Muscle layer of colon (tissue), 2 donors: ENCODE measurements at regions not wholly inside any gene's neighbourhood (a gene's known extent, or its start where the extent isn't known, plus 50 kb on each side); places are given as distances from the start of the nearest gene placed in this dataset.

Experiments
- H3K27ac ChIP-seq: one replicate; pipeline ENCODE4 v1.7.0; 2013; ENCODE audit warnings: low read depth, mild to moderate bottlenecking, low read length, moderate library complexity
- H3K27me3 ChIP-seq, 2 donors: one replicate each; pipeline ENCODE4 v1.7.0; 2013; ENCODE audit warnings: low read length in 2 of 2, mild to moderate bottlenecking in 2 of 2; ENCODE audit not compliant: insufficient read depth in 2 of 2, control insufficient read depth in 1 of 2
- H3K36me3 ChIP-seq: one replicate; pipeline ENCODE4 v1.7.0; 2013; ENCODE audit warnings: mild to moderate bottlenecking, low read length; ENCODE audit not compliant: insufficient read depth
- H3K4me1 ChIP-seq: one replicate; pipeline ENCODE4 v1.7.0; 2013; ENCODE audit warnings: mild to moderate bottlenecking, low read length; ENCODE audit not compliant: insufficient read depth
- H3K4me3 ChIP-seq, 2 donors: one replicate each; pipeline ENCODE4 v1.7.0; 2013; ENCODE audit warnings: low read length in 2 of 2, low read depth in 1 of 2, mild to moderate bottlenecking in 1 of 2, moderate library complexity in 1 of 2
- H3K9ac ChIP-seq: one replicate; pipeline ENCODE4 v1.7.0; 2013; ENCODE audit warnings: low read length
- H3K9me3 ChIP-seq: one replicate; pipeline ENCODE4 v1.7.0; 2013; ENCODE audit warnings: mild to moderate bottlenecking, low read length
- donor health status: abdominal sarcoma.
- donor health status: Adenocarcinoma of cecum.

- H3K4me1 ChIP-seq, result no peaks in the 10 kb centered on the region
- H3K36me3 ChIP-seq, result no peaks in the 10 kb centered on the region
- no peak overlapping the region for H3K4me3 ChIP-seq
- H3K9me3 ChIP-seq, result no peaks in the 10 kb centered on the region
- H3K27ac ChIP-seq, result no peak overlapping the region
- H3K27me3 ChIP-seq, result peaks cover 0 to 5% of the 10 kb centered on the region in 2 donors
- no peak overlapping the region for H3K9ac ChIP-seq
These were observed 84.8 kb downstream of the NCR2 start for GRCh38 chr6:41420186-41420585.

DNA sequence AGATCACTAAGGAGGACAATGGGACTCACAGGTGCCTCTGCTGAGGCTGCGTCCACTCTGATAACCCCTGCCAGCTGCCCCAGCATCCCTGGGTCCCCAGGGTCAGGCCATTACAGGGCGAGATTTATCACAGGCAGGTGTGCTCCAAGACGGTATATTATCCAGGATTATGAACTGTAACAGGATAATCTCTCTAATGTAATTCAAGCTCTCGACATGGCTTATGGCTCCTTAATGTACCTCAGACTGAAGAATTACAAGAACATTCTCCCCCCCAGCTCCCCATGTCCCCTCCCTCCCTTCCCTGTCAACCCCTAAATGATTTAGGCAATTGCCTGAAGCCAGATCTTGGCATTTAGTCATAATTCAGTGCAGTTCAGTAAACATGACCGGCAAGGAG lies 86.8 kb downstream of the NCR2 start:
- Histone ChIP-seq H3K4me3 (no peak overlapping the region), H3K36me3 (no peaks in the 10 kb centered on the region), H3K9ac (no peak overlapping the region), H3K27ac (no peak overlapping the region), H3K27me3 (no peaks in the 10 kb centered on the region), H3K9me3 (no peaks in the 10 kb centered on the region), H3K4me1 (peaks cover 12% of the 10 kb centered on the region)

GRCh38 chr6:41423002-41423401 lies 87.6 kb downstream of the NCR2 start:
- H3K9ac ChIP-seq, result no peak overlapping the region
- H3K36me3 ChIP-seq, result no peaks in the 10 kb centered on the region
- no peaks in the 10 kb centered on the region for H3K9me3 ChIP-seq
- H3K27me3 ChIP-seq, result no peaks in the 10 kb centered on the region
- H3K4me1 ChIP-seq, result peaks cover 15% of the 10 kb centered on the region
- no peak overlapping the region for H3K27ac ChIP-seq
- no peak overlapping the region for H3K4me3 ChIP-seq

GRCh38 chr6:41424370-41425058 lies 89.1 kb downstream of the NCR2 start:
- Histone ChIP-seq H3K4me3 (no peak overlapping the region), H3K4me1 (peaks cover 26% of the 10 kb centered on the region), H3K27ac (no peak overlapping the region), H3K36me3 (no peaks in the 10 kb centered on the region), H3K27me3 (no peaks in the 10 kb centered on the region), H3K9me3 (no peaks in the 10 kb centered on the region), H3K9ac (no peak overlapping the region)

DNA sequence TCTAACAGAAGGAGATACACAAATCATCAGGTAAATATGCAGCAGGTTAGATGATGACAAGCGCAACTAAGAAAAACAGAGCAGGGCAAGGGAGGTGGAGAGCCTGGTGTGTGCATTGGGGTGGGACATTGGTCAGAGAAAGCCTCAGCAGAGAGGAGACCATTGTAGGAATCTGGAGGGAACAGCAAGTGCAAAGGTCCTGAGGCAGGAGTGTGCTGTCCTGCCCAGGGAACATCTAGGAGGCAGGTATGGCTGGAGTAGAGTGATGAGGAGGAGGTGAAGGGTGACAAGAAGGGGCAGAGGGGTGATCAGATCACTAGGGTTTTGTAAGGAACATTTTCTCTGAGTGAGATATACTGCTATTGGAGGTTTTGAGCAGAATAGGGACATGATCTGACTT lies 90.1 kb downstream of the NCR2 start:
- peaks cover 36% of the 10 kb centered on the region for H3K4me1 ChIP-seq
- H3K36me3 ChIP-seq, result no peaks in the 10 kb centered on the region
- no peak overlapping the region for H3K27ac ChIP-seq
- no peaks in the 10 kb centered on the region for H3K9me3 ChIP-seq
- no peak overlapping the region for H3K9ac ChIP-seq
- no peak overlapping the region for H3K4me3 ChIP-seq
- H3K27me3 ChIP-seq, result no peaks in the 10 kb centered on the region

DNA sequence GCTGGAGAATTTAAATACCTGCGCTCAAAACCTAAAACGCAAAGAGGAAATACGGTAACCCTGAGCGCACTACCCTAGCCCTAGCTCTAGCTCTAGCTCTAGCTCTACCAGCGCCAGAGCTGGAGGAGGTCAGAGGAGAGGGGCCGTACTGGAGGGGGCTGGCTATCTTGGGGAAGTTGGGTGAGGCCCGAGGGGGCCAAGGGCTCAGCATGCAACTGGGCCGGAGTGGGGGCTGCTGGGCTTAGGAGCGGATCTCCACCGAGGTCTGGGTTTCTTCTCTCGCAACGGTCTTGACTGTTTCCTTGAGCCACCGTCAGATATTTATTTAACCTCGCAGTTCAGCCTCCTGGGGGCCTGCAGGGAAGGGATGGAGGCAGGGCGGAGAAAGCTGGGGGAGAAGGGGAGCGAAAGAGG lies 91.0 kb downstream of the NCR2 start:
- Histone ChIP-seq H3K4me1 (peaks cover 37% of the 10 kb centered on the region), H3K9ac (no peak overlapping the region), H3K9me3 (no peaks in the 10 kb centered on the region), H3K27ac (no peak overlapping the region), H3K4me3 (no peak overlapping the region), H3K27me3 (no peaks in the 10 kb centered on the region), H3K36me3 (no peaks in the 10 kb centered on the region)

- Histone ChIP-seq H3K27ac (peak overlapping the region; percentile 75), H3K36me3 (no peaks in the 10 kb centered on the region), H3K27me3 (no peaks in the 10 kb centered on the region), H3K4me3 (peak overlapping the region; percentile 20 to 41), H3K9ac (no peak overlapping the region), H3K9me3 (no peaks in the 10 kb centered on the region), H3K4me1 (peaks cover 37% of the 10 kb centered on the region)
These were observed 91.7 kb downstream of the NCR2 start for GRCh38 chr6:41426888-41427641.

GRCh38 chr6:41427642-41428335 lies 92.4 kb downstream of the NCR2 start:
- no peaks in the 10 kb centered on the region for H3K27me3 ChIP-seq
- H3K4me3 ChIP-seq, result peak overlapping the region; percentile 38 to 41
- H3K27ac ChIP-seq, result peak overlapping the region; percentile 75
- H3K36me3 ChIP-seq, result no peaks in the 10 kb centered on the region
- H3K9ac ChIP-seq, result no peak overlapping the region
- no peaks in the 10 kb centered on the region for H3K9me3 ChIP-seq
- peaks cover 37% of the 10 kb centered on the region for H3K4me1 ChIP-seq

GRCh38 chr6:41428336-41428995 lies 93.1 kb downstream of the NCR2 start:
- Histone ChIP-seq H3K36me3 (no peaks in the 10 kb centered on the region), H3K4me1 (peaks cover 37% of the 10 kb centered on the region), H3K27ac (peak overlapping the region; percentile 63), H3K9ac (no peak overlapping the region), H3K27me3 (no peaks in the 10 kb centered on the region), H3K4me3 (peak overlapping the region; percentile 38 to 41), H3K9me3 (no peaks in the 10 kb centered on the region)

GRCh38 chr6:41428996-41429421 lies 93.6 kb downstream of the NCR2 start:
- peaks cover 37% of the 10 kb centered on the region for H3K4me1 ChIP-seq
- H3K27me3 ChIP-seq, result no peaks in the 10 kb centered on the region
- no peaks in the 10 kb centered on the region for H3K9me3 ChIP-seq
- H3K27ac ChIP-seq, result peak overlapping the region; percentile 63
- no peaks in the 10 kb centered on the region for H3K36me3 ChIP-seq
- no peak overlapping the region for H3K9ac ChIP-seq
- H3K4me3 ChIP-seq, result peak overlapping the region; percentile 6 to 38
